Esophagus muscularis mucosa (tissue), 4 donors: ENCODE measurements at regions not wholly inside any gene's neighbourhood (a gene's known extent, or its start where the extent isn't known, plus 50 kb on each side); places are given as distances from the start of the nearest gene placed in this dataset.
"Not testable (repeated sequence)": the region's sequence is repeated elsewhere in the genome, so short reads cannot be mapped to it uniquely, and the experiment has no call there.

Experiments
- DNase-seq: peaks from one replicate; pipeline ENCODE4 v3.0.0-alpha.2; 2017; ENCODE audit errors: extremely low spot score
- H3K27ac ChIP-seq, 4 donors: fragments of 200-600 bp; sonication (generic); replicated peaks in 1 of 4; 1 replicate in 3 of 4; 2 replicates in 1 of 4; pipeline ENCODE4 v1.5.1; 2016 to 2019; ENCODE audit warnings: mild to moderate bottlenecking in 1 of 4
- H3K27me3 ChIP-seq, 4 donors: fragments of 200-600 bp; sonication (generic); one replicate each; pipeline versions ENCODE4 v1.5.1 to v1.6.0; 2016 to 2019
- H3K36me3 ChIP-seq, 4 donors: fragments of 200-600 bp; sonication (generic); one replicate each; pipeline ENCODE4 v1.5.1; 2016 to 2019
- H3K4me1 ChIP-seq, 4 donors: fragments of 200-600 bp; sonication (generic); one replicate each; pipeline ENCODE4 v1.5.1; 2016 to 2019
- H3K4me3 ChIP-seq, 4 donors: fragments of 200-600 bp; sonication (generic); 1 replicate in 2 of 4; 2 replicates in 2 of 4; pipeline ENCODE4 v1.5.1; 2016 to 2019; ENCODE audit warnings: mild to moderate bottlenecking in 4 of 4, moderate library complexity in 1 of 4
- H3K9me3 ChIP-seq, 4 donors: fragments of 200-600 bp; sonication (generic); 1 replicate in 3 of 4; 2 replicates in 1 of 4; pipeline ENCODE4 v1.5.1; 2016 to 2019
- CTCF ChIP-seq, 3 experiments: fragments of 200-600 bp in 2 of 3; fragments of 450-650 bp in 1 of 3; sonication (generic) in 2 of 3; IDR thresholded peaks; one replicate each; pipeline ENCODE4 v1.5.1; 2017 to 2019; ENCODE audit warnings: antibody characterized with exemption in 3 of 3, mild to moderate bottlenecking in 2 of 3, moderate library complexity in 1 of 3
- EP300 ChIP-seq: sonication (generic); formaldehyde crosslinking; IDR thresholded peaks from one replicate; pipeline ENCODE4 v1.6.1; 2017; ENCODE audit warnings: antibody characterized with exemption
- POLR2A ChIP-seq: fragments of 450-650 bp; IDR thresholded peaks from one replicate; pipeline ENCODE4 v1.6.1; 2017; ENCODE audit warnings: antibody characterized with exemption, moderate library complexity, mild to moderate bottlenecking, low read depth
- POLR2AphosphoS5 ChIP-seq, 2 donors: sonication (generic); formaldehyde crosslinking; IDR thresholded peaks; one replicate each; pipeline ENCODE4 v1.6.1; 2017; ENCODE audit warnings: antibody characterized with exemption in 2 of 2
- WGBS: methylation state at CpG from one replicate; pipeline ENCODE4 v1.1.5; 2018; 5-methylcytosine and 5-hydroxymethylcytosine counted together
- intact Hi-C: fragments of 100-400 bp; cut with DNase I; formaldehyde crosslinking; loops from one replicate; pipeline ENCODE4 v1.15.1; 2023

- Histone ChIP-seq H3K4me3 (no peak overlapping the region), H3K36me3 (no peaks in the 10 kb centered on the region), H3K27ac (no peak overlapping the region), H3K27me3 (no peaks in the 10 kb centered on the region), H3K9me3 (no peaks in the 10 kb centered on the region), H3K4me1 (no peaks in the 10 kb centered on the region)
- peak; percentile 29 to 68 (median 38) for TF ChIP-seq CTCF (IDR thresholded peaks at IDR 0.05)
- TF ChIP-seq POLR2AphosphoS5 (IDR thresholded peaks at IDR 0.05), result no peak
- no peak for TF ChIP-seq POLR2A
- 30% methylated on average over 5 of the region's 5 CpGs for WGBS
- DNase-seq, result no peak
- intact Hi-C loops, result no loop called here
Measured at GRCh38 chr5:36777105-36777757, 99.3 kb upstream of the NIPBL start.

GRCh38 chr5:36778336-36778735 lies 98.2 kb upstream of the NIPBL start:
- no peaks in the 10 kb centered on the region for H3K36me3 ChIP-seq
- no peak overlapping the region for H3K27ac ChIP-seq
- H3K4me1 ChIP-seq, result no peaks in the 10 kb centered on the region
- DNase-seq, result no peak
- no peaks in the 10 kb centered on the region for H3K9me3 ChIP-seq
- TF ChIP-seq POLR2A, result no peak
- no peak for TF ChIP-seq POLR2AphosphoS5 (IDR thresholded peaks at IDR 0.05)
- no peak for TF ChIP-seq CTCF (IDR thresholded peaks at IDR 0.05)
- TF ChIP-seq EP300, result no peak
- intact Hi-C loops, result no loop called here
- H3K27me3 ChIP-seq, result no peaks in the 10 kb centered on the region
- no peak overlapping the region for H3K4me3 ChIP-seq

- H3K36me3 ChIP-seq, H3K27ac ChIP-seq, H3K4me1 ChIP-seq, H3K27me3 ChIP-seq, intact Hi-C loops, DNase-seq, H3K9me3 ChIP-seq, H3K4me3 ChIP-seq: not testable (repeated sequence)
- 96% methylated on average over 10 of the region's 26 CpGs for WGBS
Measured at GRCh38 chr5:36782612-36783011, 94.0 kb upstream of the NIPBL start.

GRCh38 chr5:36786448-36787012 lies 90.0 kb upstream of the NIPBL start:
- Histone ChIP-seq H3K27ac (no peak overlapping the region), H3K36me3 (no peaks in the 10 kb centered on the region), H3K4me3 (no peak overlapping the region), H3K9me3 (no peaks in the 10 kb centered on the region), H3K4me1 (no peaks in the 10 kb centered on the region), H3K27me3 (no peaks in the 10 kb centered on the region)
- TF ChIP-seq CTCF (IDR thresholded peaks at IDR 0.05) (no peak), POLR2A (no peak), POLR2AphosphoS5 (IDR thresholded peaks at IDR 0.05) (no peak), EP300 (no peak)
- intact Hi-C loops, result no loop called here
- DNase-seq, result no peak
- WGBS, result 78% methylated on average over 1 of the region's 1 CpG

GRCh38 chr5:36787365-36788093 lies 89.0 kb upstream of the NIPBL start:
- no peak for TF ChIP-seq POLR2A
- 80% methylated on average over 8 of the region's 8 CpGs for WGBS
- intact Hi-C loops, result no loop called here
- no peaks in the 10 kb centered on the region for H3K4me1 ChIP-seq
- H3K9me3 ChIP-seq, result no peaks in the 10 kb centered on the region
- no peak for DNase-seq
- no peak overlapping the region for H3K27ac ChIP-seq
- no peaks in the 10 kb centered on the region for H3K27me3 ChIP-seq
- H3K36me3 ChIP-seq, result no peaks in the 10 kb centered on the region
- no peak overlapping the region for H3K4me3 ChIP-seq
